Keratinocyte (primary cell): ENCODE measurements at regions not wholly inside any gene's neighbourhood (a gene's known extent, or its start where the extent isn't known, plus 50 kb on each side); places are given as distances from the start of the nearest gene placed in this dataset.

Experiments used
- DNase-seq: peaks from one replicate; pipeline ENCODE4 v3.0.0-alpha.2; 2011; ENCODE audit warnings: low read depth, missing footprints, low spot score
- FAIRE-seq: peaks from 2 replicates; lab custom pipeline; 2011; peaks lifted over from hg19 to GRCh38; lab: Jason Lieb, UNC
- H2AFZ ChIP-seq: 2 replicates; pipeline ENCODE4 v1.6.0; 2012; ENCODE audit warnings: low read length, control low read depth, inconsistent platforms; ENCODE audit not compliant: control insufficient read depth
- H3K27ac ChIP-seq: 2 replicates; pipeline ENCODE4 v1.5.1; 2011; ENCODE audit warnings: low read length; ENCODE audit not compliant: control insufficient read depth, insufficient read depth
- H3K27me3 ChIP-seq: 3 replicates; pipeline ENCODE4 v1.6.0; 2011; ENCODE audit warnings: low read length; ENCODE audit not compliant: control insufficient read depth, insufficient read depth; ENCODE audit errors: extremely low read depth
- H3K36me3 ChIP-seq, 2 experiments: 2 replicates in 1 of 2; 3 replicates in 1 of 2; pipeline ENCODE4 v1.5.1; 2011; ENCODE audit warnings: low read length in 2 of 2, mild to moderate bottlenecking in 1 of 2; ENCODE audit not compliant: control insufficient read depth in 2 of 2, insufficient read depth in 2 of 2; ENCODE audit errors: extremely low read depth in 1 of 2
- H3K4me1 ChIP-seq: 3 replicates; pipeline ENCODE4 v1.5.1; 2011; ENCODE audit warnings: low read length; ENCODE audit not compliant: control insufficient read depth, insufficient read depth; ENCODE audit errors: extremely low read depth
- H3K4me2 ChIP-seq: 3 replicates; pipeline ENCODE4 v1.6.0; 2011; ENCODE audit warnings: low read depth, low read length; ENCODE audit not compliant: control insufficient read depth, insufficient read depth; ENCODE audit errors: extremely low read depth
- H3K4me3 ChIP-seq, 3 experiments: fragments of 200-600 bp in 1 of 3; sonication (generic) in 1 of 3; 2 replicates in 2 of 3; 3 replicates in 1 of 3; pipeline ENCODE4 v1.5.1; 2011 to 2016; ENCODE audit warnings: low read length in 3 of 3, mild to moderate bottlenecking in 3 of 3, control low read depth in 2 of 3, inconsistent platforms in 1 of 3, low read depth in 1 of 3, mixed read lengths in 1 of 3, mixed run types in 1 of 3, moderate library complexity in 1 of 3; ENCODE audit not compliant: control insufficient read depth in 2 of 3, insufficient read depth in 2 of 3; ENCODE audit errors: extremely low read depth in 1 of 3
- H3K79me2 ChIP-seq: 2 replicates; pipeline ENCODE4 v1.6.0; 2012; ENCODE audit warnings: low read length; ENCODE audit not compliant: control insufficient read depth, insufficient read depth
- H3K9ac ChIP-seq: 3 replicates; pipeline ENCODE4 v1.6.0; 2011; ENCODE audit warnings: low read length; ENCODE audit not compliant: control insufficient read depth, insufficient read depth; ENCODE audit errors: extremely low read depth
- H3K9me1 ChIP-seq: 3 replicates; pipeline ENCODE4 v1.6.0; 2011; ENCODE audit warnings: low read length; ENCODE audit not compliant: control insufficient read depth, insufficient read depth; ENCODE audit errors: extremely low read depth
- H3K9me3 ChIP-seq: 2 replicates; pipeline ENCODE4 v1.5.1; 2012; ENCODE audit warnings: low read depth, low read length; ENCODE audit not compliant: control insufficient read depth
- H4K20me1 ChIP-seq: 3 replicates; pipeline ENCODE4 v1.6.0; 2011; ENCODE audit warnings: low read length; ENCODE audit not compliant: control insufficient read depth, insufficient read depth; ENCODE audit errors: extremely low read depth
- EZH2 ChIP-seq: IDR thresholded peaks from one replicate; pipeline ENCODE4 v1.6.1; 2012; ENCODE audit warnings: inconsistent platforms, mild to moderate bottlenecking, low read length, moderate library complexity
- dilution Hi-C: fragments of 300-500 bp; cut with MboI; formaldehyde crosslinking; loops from one replicate; pipeline ENCODE4 v1.7.0; 2020; ENCODE audit warnings: low sequenced_read_pairs; ENCODE audit not compliant: extremely low pct_ligation_motif_present
- TF ChIP-seq, protein P1 (sequence below), 3 experiments: IDR thresholded peaks in 1 of 3; conservative IDR thresholded peaks in 1 of 3; optimal IDR thresholded peaks in 1 of 3; 2 replicates in 2 of 3; 3 replicates in 1 of 3; pipeline versions ENCODE3 to v1.5.1; 2011; ENCODE audit warnings: low read length in 3 of 3, mild to moderate bottlenecking in 3 of 3, moderate library complexity in 2 of 3, control low read depth in 1 of 3, inconsistent platforms in 1 of 3; ENCODE audit not compliant: insufficient read depth in 2 of 3; ENCODE audit errors: extremely low read depth in 1 of 3

DNA sequence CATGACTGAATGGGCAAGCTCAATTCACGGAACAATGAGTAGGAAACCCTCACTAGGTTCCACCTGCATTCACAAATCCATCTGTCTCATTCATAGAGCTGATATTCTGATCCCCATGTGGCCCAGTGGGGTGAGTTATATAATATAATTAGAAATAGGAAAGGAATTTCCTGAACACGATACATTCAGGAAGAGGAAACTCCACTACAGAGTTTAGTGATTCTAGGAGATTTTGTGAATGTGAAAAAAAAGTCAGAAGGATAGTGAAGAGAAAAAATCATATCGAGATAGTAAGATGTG, 471.2 kb downstream of the GASK1B start:
- dilution Hi-C loops: no loop called here
- FAIRE-seq: no peak

DNA sequence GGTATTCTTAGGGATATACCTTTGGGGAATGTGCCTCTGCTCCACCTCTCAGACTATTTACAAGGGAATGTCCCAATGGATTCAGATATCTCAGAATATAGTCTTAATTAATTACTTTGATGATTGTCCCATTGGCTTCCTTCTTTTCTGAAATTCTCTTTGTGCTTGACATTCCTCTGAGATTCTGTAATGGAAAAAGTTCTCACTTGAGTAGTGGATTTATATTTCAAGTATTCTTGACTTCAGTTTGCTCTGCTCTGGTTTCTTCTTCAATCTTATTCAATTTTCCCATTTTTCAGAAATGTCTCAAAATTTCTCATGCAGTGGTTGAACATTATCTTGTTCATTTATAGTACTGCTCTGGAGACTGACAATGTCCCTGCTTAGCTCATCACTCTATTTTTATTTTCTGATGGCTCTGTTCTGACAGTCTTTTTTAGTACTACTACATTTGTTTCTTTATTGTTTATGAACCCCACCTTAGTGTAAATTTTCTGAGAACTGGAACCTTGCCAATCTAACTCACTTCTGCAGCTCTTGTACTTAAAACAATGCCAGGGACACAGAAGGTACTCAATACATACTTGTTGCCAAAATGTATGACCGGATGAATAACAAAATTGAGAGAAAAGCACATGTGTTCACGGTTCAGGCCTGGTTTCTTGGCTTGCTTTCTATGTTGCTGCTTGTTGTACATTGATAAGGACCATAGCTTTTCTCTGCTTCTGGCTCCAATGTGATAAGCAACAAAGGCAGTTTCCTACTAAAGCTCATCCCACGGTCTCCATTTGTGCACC, 471.7 kb downstream of the GASK1B start:
- Histone ChIP-seq H3K9me3 (no peaks in the 10 kb centered on the region), H3K36me3 (no peaks in the 10 kb centered on the region), H3K27ac (no peak overlapping the region), H3K4me1 (no peaks in the 10 kb centered on the region), H3K4me3 (no peak overlapping the region), H3K9ac (no peak overlapping the region), H2AFZ (no peak overlapping the region), H3K9me1 (no peaks in the 10 kb centered on the region), H3K4me2 (no peak overlapping the region), H3K79me2 (no peaks in the 10 kb centered on the region), H3K27me3 (no peaks in the 10 kb centered on the region), H4K20me1 (no peaks in the 10 kb centered on the region)
- FAIRE-seq (no peak), DNase-seq (no peak)
- dilution Hi-C loops: no loop called here
- TF ChIP-seq, protein P1, sequence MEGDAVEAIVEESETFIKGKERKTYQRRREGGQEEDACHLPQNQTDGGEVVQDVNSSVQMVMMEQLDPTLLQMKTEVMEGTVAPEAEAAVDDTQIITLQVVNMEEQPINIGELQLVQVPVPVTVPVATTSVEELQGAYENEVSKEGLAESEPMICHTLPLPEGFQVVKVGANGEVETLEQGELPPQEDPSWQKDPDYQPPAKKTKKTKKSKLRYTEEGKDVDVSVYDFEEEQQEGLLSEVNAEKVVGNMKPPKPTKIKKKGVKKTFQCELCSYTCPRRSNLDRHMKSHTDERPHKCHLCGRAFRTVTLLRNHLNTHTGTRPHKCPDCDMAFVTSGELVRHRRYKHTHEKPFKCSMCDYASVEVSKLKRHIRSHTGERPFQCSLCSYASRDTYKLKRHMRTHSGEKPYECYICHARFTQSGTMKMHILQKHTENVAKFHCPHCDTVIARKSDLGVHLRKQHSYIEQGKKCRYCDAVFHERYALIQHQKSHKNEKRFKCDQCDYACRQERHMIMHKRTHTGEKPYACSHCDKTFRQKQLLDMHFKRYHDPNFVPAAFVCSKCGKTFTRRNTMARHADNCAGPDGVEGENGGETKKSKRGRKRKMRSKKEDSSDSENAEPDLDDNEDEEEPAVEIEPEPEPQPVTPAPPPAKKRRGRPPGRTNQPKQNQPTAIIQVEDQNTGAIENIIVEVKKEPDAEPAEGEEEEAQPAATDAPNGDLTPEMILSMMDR (optimal IDR thresholded peaks at IDR 0.05 in 1 of 3, IDR thresholded peaks at IDR 0.05 in 1 of 3, conservative IDR thresholded peaks at IDR 0.05 in 1 of 3; ENCODE audit: extremely low read depth in 1 of 3, insufficient read depth in 2 of 3, low read length in 3 of 3): no peak

More for the DNA sequence above, 471.2 kb downstream of the GASK1B start:
- Histone ChIP-seq H3K4me2 (no peak overlapping the region), H3K9me1 (no peaks in the 10 kb centered on the region), H3K9me3 (no peaks in the 10 kb centered on the region), H3K4me1 (no peaks in the 10 kb centered on the region), H3K4me3 (no peak overlapping the region), H4K20me1 (no peaks in the 10 kb centered on the region), H3K27ac (no peak overlapping the region), H3K9ac (no peak overlapping the region), H3K79me2 (no peaks in the 10 kb centered on the region), H3K36me3 (no peaks in the 10 kb centered on the region), H2AFZ (no peak overlapping the region), H3K27me3 (no peaks in the 10 kb centered on the region)
- TF ChIP-seq EZH2: no peak
- TF ChIP-seq, protein P1 (optimal IDR thresholded peaks at IDR 0.05 in 1 of 3, IDR thresholded peaks at IDR 0.05 in 1 of 3, conservative IDR thresholded peaks at IDR 0.05 in 1 of 3; ENCODE audit: extremely low read depth in 1 of 3, insufficient read depth in 2 of 3, low read length in 3 of 3): no peak
- no peak for DNase-seq
